Fibroblast of the aortic adventitia (primary cell): ENCODE measurements at regions not wholly inside any gene's neighbourhood (a gene's known extent, or its start where the extent isn't known, plus 50 kb on each side); places are given as distances from the start of the nearest gene placed in this dataset.

Source experiments
- DNase-seq: peaks from one replicate; pipeline ENCODE4 v3.0.0-alpha.2; 2010; ENCODE audit warnings: low read depth
- H3K4me3 ChIP-seq: 2 replicates; pipeline ENCODE4 v1.5.1; 2011; ENCODE audit warnings: low read depth, mild to moderate bottlenecking, control low read depth, low read length, moderate library complexity
- TF ChIP-seq, protein P1 (sequence below): IDR thresholded peaks from 2 replicates; pipeline ENCODE4 v1.5.1; 2011; ENCODE audit warnings: mild to moderate bottlenecking, low read length, control low read depth, inconsistent platforms; ENCODE audit not compliant: insufficient read depth

DNA sequence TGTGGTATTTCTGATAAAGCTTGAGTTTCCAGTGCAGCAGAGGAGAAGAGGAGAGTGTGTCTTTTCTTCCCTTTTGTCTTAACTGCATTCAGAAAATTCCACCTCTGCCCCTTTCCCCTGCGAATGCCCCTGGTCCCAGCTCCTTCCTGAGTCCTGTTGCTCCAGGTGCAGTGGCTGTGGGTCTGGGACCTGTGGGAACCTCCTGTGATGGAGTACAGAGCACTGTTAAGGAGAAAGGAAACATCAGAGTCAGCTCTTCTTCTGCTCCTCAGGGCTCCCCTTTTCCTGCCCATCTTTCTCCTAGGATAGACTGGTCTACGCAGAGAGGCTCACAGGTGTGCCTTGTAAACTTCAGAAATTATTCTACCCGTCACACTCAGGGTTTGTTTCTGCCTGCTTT lies 165.8 kb upstream of the ROPN1 start:
- TF ChIP-seq, protein P1, sequence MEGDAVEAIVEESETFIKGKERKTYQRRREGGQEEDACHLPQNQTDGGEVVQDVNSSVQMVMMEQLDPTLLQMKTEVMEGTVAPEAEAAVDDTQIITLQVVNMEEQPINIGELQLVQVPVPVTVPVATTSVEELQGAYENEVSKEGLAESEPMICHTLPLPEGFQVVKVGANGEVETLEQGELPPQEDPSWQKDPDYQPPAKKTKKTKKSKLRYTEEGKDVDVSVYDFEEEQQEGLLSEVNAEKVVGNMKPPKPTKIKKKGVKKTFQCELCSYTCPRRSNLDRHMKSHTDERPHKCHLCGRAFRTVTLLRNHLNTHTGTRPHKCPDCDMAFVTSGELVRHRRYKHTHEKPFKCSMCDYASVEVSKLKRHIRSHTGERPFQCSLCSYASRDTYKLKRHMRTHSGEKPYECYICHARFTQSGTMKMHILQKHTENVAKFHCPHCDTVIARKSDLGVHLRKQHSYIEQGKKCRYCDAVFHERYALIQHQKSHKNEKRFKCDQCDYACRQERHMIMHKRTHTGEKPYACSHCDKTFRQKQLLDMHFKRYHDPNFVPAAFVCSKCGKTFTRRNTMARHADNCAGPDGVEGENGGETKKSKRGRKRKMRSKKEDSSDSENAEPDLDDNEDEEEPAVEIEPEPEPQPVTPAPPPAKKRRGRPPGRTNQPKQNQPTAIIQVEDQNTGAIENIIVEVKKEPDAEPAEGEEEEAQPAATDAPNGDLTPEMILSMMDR, result no peak
- no peak for DNase-seq

DNA sequence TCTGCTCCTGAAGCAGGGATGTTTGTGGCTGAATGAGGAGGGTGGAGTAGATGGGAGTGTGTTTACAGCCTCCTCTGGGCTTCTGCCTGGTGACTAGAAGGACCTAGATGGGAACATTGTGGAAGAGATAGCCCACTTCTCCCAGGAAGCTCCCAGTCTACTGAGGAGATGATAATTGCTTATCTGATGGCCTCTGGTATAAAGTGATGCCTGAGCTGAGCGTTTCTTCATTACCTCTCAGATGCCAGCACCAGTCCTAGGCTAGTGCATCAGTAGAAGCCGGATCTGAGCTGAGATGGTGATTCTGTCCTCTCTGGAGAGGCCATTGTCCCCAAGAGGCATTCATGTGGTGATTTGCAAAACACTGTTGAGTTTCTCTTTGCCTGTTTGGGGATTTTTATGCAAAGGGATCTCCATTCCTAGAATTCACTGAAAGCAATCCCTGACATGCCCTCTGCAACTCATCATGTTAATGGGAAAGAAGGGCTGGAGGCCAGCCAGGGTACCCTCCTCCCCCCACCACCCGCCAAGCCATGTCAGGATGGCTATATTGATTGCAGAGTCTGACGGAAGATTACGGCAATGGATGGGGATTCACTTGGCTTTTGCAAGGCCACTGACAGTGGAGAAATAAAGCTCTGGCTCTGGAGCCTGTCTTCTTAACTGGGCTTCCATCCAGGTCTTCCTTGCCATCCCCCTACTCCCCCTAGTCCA lies 166.4 kb upstream of the ROPN1 start:
- no peak for DNase-seq
- TF ChIP-seq, protein P1, result no peak
- no peak overlapping the region for H3K4me3 ChIP-seq

More for the DNA sequence above, 165.8 kb upstream of the ROPN1 start:
- no peak overlapping the region for H3K4me3 ChIP-seq

DNA sequence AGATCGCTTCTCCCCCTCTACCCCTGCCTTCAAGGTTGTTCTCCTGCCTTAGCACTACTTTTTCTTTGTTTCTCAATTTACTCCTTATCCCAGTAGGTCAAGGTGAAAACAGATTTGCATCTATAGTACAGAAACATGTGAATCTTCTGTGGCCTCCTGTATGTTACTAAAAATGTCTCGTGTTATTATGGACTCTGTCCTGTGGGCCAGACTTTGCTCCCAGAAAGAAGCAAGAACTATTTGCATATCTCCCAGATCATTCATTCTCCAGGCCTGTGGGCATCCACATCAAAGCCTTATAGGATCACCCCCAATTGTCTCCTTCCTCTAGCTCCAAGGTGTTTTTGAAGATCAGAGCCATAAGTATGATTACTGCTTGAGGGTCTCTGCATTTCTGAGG lies 169.5 kb upstream of the ROPN1 start:
- no peak for DNase-seq
- TF ChIP-seq, protein P1, result no peak
- no peak overlapping the region for H3K4me3 ChIP-seq

DNA sequence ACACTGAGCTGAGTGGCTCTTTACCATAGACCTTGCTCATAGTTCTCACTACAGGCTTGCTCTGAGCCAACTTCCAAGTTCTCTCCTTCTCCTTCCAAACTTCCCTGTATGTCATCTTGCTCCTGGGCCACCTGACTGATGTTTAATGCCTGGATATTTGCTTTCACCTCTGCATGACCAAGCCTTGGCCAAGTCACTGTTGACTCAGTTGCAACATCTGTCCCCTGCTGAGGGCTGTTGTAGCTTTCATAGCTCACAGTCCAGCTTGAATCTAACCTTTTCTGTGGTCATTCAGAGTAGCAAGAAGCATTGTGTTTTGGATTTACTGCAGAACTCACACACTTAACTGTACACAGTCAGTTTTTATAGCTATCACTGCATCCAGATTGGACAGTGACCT lies 171.8 kb upstream of the ROPN1 start:
- TF ChIP-seq, protein P1, result no peak
- H3K4me3 ChIP-seq, result no peak overlapping the region
- DNase-seq, result no peak

DNA sequence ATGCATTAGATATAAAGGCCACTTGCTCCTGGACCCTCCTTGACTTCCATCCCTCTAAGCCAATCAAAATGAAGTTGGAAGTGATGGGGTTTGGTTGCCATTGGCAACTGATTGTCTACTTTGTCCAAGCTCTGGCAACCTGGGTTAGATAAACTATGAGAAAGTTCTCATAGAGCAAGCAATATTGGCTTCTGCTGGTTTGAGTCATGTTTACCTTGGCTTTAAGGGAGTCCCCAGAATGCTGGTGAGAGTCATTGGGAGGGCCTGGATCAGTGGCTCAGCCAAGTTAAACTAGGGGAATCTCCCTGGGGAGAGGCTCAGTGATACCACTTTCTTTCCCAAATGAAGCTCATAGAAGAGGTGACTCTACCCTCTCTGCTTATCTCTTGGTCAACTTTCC lies 176.3 kb upstream of the ROPN1 start:
- no peak overlapping the region for H3K4me3 ChIP-seq
- DNase-seq, result peak; percentile 56
- TF ChIP-seq, protein P1, result no peak

DNA sequence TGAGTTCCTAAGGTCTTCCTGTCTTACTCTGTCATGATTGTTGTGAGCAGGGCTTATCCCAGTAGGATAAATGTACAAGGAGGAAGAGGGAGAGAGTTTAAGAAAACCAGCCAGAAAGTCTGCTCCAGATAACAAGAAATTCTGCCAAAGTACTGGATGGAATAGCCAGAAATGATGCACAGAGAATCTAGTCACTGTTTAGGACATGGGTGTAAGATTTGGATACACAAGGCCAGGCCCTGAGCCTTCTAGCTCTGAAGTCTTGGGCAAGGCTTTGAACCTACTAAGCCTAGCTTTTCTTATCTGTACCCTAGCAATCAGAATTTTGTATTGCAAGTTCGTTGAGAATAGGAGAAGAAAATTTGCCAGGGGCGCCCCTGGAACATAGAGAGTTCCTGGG lies 180.4 kb upstream of the ROPN1 start:
- no peak for DNase-seq
- TF ChIP-seq, protein P1, result no peak
- H3K4me3 ChIP-seq, result no peak overlapping the region

GRCh38 chr3:124172816-124173215 lies 180.9 kb upstream of the ROPN1 start:
- no peak for DNase-seq
- TF ChIP-seq, protein P1, result no peak
- H3K4me3 ChIP-seq, result no peak overlapping the region
